ENCODE measurements at regions not wholly inside any gene's neighbourhood (a gene's known extent, or its start where the extent isn't known, plus 50 kb on each side); places are given as distances from the start of the nearest gene placed in this dataset.
"Not testable (repeated sequence)": the region's sequence is repeated elsewhere in the genome, so short reads cannot be mapped to it uniquely, and the experiment has no call there.

DNA sequence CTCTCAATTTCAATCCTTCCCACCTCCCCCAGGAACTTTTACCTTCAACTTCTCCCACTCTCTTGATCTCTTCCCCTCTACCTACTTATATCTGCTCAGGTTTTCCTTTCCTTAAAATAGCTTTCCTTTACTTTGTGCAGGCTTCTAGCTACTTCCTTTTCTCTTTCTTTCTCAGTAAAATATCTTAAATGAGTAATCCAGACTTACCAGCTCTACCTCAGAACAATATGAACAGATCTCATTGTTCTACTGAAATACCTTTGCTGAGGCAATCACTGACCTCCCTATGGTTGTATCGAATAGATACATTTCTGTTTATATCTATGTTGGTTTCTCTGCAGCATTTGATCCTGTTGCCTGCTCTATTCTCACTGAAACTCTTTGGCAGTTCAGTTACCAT lies 86.7 kb upstream of the WDR44 start:
- intact Hi-C loops (cut with DNase I), result no loop called here
- Histone ChIP-seq H3K4me3 (ENCODE audit: low read length) (no peak overlapping the region), H3K4me1 (ENCODE audit: control insufficient read depth, insufficient read depth, low read length) (no peaks in the 10 kb centered on the region), H3K9me3 (ENCODE audit: control insufficient read depth, low read length) (no peaks in the 10 kb centered on the region), H3K27me3 (ENCODE audit: control insufficient read depth, insufficient read depth) (no peaks in the 10 kb centered on the region), H3K27ac (ENCODE audit: low read length) (no peak overlapping the region)
- 87% methylated on average over 1 of the region's 1 CpG for WGBS
- no peak for ATAC-seq
- no peak for DNase-seq

DNA sequence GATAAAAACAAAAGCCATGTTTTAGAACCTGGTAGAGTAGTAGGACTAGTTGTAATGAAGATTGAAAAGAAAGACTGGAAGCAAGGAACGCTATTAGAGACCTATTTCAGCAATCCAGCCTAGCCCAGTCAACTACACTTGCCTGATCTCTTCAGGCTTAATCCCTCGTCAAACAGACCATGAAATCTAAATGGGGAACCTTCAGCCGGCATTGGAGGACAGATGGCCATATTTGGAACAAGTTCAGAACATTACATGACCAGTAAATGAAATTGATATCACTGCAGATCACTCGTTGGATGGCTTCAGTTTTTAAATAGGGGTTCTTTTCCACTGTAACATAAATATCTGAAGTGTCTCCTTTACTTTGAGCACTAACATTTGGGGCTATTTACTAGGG lies 84.8 kb upstream of the WDR44 start:
- intact Hi-C loops (cut with DNase I), result no loop called here
- Histone ChIP-seq H3K27me3 (ENCODE audit: control insufficient read depth, insufficient read depth) (no peaks in the 10 kb centered on the region), H3K9me3 (ENCODE audit: control insufficient read depth, low read length) (no peaks in the 10 kb centered on the region), H3K27ac (ENCODE audit: low read length) (no peak overlapping the region), H3K4me3 (ENCODE audit: low read length) (no peak overlapping the region), H3K4me1 (ENCODE audit: control insufficient read depth, insufficient read depth, low read length) (no peaks in the 10 kb centered on the region)
- DNase-seq (no peak), ATAC-seq (no peak)
- WGBS, result 74% methylated on average over 4 of the region's 4 CpGs

DNA sequence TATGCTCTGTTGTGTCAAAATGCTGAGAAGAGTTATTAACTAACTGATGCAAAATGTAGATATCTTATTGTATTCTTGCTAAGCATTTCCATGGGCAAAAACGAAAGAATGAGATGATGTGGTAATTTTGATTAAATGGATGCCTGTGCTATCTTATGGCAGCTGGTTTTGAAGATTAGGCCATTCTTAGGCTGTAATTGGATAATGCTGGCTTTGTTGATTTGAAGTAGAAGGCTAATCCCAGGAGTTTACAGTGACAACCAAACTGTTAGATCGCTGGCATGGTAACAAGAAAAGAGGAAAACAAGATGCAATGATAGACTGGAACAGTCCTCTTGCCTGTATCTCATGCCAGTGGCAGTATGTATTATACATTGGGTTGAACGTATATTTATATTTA lies 74.1 kb upstream of the WDR44 start:
- DNase-seq (no peak), ATAC-seq (no peak)
- Histone ChIP-seq H3K27ac (ENCODE audit: low read length) (no peak overlapping the region), H3K4me3 (ENCODE audit: low read length) (no peak overlapping the region), H3K4me1 (ENCODE audit: control insufficient read depth, insufficient read depth, low read length) (no peaks in the 10 kb centered on the region), H3K9me3 (ENCODE audit: control insufficient read depth, low read length) (no peaks in the 10 kb centered on the region), H3K27me3 (ENCODE audit: control insufficient read depth, insufficient read depth) (no peaks in the 10 kb centered on the region)
- WGBS, result 39% methylated on average over 3 of the region's 3 CpGs
- intact Hi-C loops (cut with DNase I), result no loop called here

DNA sequence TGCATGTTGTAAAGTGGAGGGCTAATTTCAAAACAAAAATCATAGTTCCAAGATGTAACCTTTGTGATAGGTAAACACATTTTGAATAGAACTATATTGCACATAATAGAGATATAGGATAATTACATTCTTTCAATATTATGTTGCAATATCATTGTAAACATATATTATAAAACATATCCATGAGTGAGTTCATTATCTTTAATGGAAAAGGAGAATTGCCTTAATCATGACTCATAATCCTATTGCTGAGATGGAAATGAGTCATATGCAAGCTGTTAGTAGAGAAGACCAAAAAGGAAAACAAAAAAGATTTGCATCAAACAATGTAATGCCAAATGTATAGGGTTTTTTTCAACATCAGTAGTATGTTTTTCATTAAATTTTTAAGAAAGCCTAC lies 73.7 kb upstream of the WDR44 start:
- ATAC-seq (no peak), DNase-seq (no peak)
- Histone ChIP-seq H3K27ac (ENCODE audit: low read length) (no peak overlapping the region), H3K9me3 (ENCODE audit: control insufficient read depth, low read length) (no peaks in the 10 kb centered on the region), H3K4me3 (ENCODE audit: low read length) (no peak overlapping the region), H3K4me1 (ENCODE audit: control insufficient read depth, insufficient read depth, low read length) (no peaks in the 10 kb centered on the region), H3K27me3 (ENCODE audit: control insufficient read depth, insufficient read depth) (no peaks in the 10 kb centered on the region)
- intact Hi-C loops (cut with DNase I), result no loop called here

DNA sequence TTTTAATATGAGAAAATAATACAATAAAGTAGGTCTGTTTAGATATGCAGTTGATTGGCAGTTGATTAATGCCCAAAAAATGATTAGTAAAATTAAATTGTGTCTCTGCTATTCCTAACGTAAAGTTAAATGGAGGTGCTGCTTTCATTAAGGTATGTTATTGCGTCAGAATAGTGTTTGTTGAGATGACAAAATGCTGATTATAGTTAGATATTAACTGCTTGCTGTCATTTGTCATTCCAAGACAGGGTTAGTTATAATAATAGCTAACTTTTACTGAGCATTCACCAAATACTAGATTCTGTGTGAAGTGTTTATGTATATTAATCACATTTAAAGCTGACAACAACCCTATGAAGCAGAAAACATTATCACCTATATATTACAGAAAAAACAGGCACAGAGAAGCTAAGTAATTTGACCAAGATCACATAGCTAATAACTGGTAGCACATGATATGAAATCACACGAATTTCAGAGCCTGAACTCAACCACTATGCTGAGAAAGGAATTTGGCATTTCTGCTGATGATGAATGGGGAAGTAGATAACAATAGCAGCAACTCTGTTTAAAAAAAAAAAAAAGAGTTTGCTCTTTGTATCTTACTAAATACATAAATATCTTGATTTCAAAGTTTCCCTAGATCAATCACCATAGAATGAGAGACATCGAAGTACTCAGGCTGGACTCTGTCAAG lies 59.7 kb upstream of the WDR44 start:
- Histone ChIP-seq H3K27me3 (ENCODE audit: control insufficient read depth, insufficient read depth) (no peaks in the 10 kb centered on the region), H3K4me1 (ENCODE audit: control insufficient read depth, insufficient read depth, low read length) (no peaks in the 10 kb centered on the region), H3K4me3 (ENCODE audit: low read length) (no peak overlapping the region), H3K27ac (ENCODE audit: low read length) (no peak overlapping the region), H3K9me3 (ENCODE audit: control insufficient read depth, low read length) (no peaks in the 10 kb centered on the region)
- WGBS, result 65% methylated on average over 4 of the region's 4 CpGs
- DNase-seq, result no peak
- no peak for ATAC-seq
- intact Hi-C loops (cut with DNase I), result no loop called here

DNA sequence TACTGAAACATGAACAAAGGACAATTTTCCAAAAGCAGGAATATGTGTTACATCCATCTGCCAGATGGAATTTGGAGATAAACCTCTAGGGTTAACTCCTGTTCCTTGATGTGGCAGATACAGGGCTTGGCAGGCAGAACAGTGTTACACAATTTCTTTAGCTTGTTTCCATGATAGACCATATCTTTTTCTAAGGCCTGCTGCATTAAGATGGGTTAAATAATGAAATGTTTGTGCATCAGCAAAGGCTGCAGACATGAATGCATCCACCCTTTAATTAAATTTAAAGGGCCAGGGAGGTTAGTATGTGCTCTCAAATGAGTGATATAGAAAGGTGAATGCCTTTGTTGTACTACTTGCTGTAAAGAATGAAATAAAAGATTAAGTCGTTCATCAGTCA lies 50.1 kb upstream of the WDR44 start:
- intact Hi-C loops (cut with DNase I); DNase-seq; H3K27ac ChIP-seq (ENCODE audit: low read length); H3K27me3 ChIP-seq (ENCODE audit: control insufficient read depth, insufficient read depth); ATAC-seq; H3K4me3 ChIP-seq (ENCODE audit: low read length); H3K4me1 ChIP-seq (ENCODE audit: control insufficient read depth, insufficient read depth, low read length); H3K9me3 ChIP-seq (ENCODE audit: control insufficient read depth, low read length): not testable (repeated sequence)
- 83% methylated on average over 1 of the region's 1 CpG for WGBS
